ENCODE measurements at regions not wholly inside any gene's neighbourhood (a gene's known extent, or its start where the extent isn't known, plus 50 kb on each side); places are given as distances from the start of the nearest gene placed in this dataset.
A peak's percentile ranks its signal among the peaks of the same experiment; 100 is the strongest.

GRCh38 chr17:77445760-77446532 is 305.2 kb downstream of the SEC14L1 start:
- no peak overlapping the region for H3K4me3 ChIP-seq (replicated peaks in 1 of 4; ENCODE audit: control extremely low read depth in 1 of 4, insufficient read depth in 1 of 4, low read depth in 3 of 4, low read length in 4 of 4)
- H3K9me3 ChIP-seq (ENCODE audit: control insufficient read depth, insufficient read depth, low read depth, low read length) = no peaks in the 10 kb centered on the region
- H3K9ac ChIP-seq (ENCODE audit: insufficient read depth, low read length) = peak overlapping the region; percentile 44
- peaks cover 64% of the 10 kb centered on the region for H3K4me1 ChIP-seq (ENCODE audit: control insufficient read depth, extremely low read depth, insufficient read depth, low read length)
- peak overlapping the region; percentile 67 for H3K4me2 ChIP-seq (ENCODE audit: extremely low read depth, insufficient read depth, low read length)
- H4K20me1 ChIP-seq (ENCODE audit: control insufficient read depth, extremely low read depth, insufficient read depth, low read length) = no peaks in the 10 kb centered on the region
- no peak for TF ChIP-seq EZH2 (IDR thresholded peaks at IDR 0.05; ENCODE audit: low read length, missing control alignments)
- TF ChIP-seq, protein P1, sequence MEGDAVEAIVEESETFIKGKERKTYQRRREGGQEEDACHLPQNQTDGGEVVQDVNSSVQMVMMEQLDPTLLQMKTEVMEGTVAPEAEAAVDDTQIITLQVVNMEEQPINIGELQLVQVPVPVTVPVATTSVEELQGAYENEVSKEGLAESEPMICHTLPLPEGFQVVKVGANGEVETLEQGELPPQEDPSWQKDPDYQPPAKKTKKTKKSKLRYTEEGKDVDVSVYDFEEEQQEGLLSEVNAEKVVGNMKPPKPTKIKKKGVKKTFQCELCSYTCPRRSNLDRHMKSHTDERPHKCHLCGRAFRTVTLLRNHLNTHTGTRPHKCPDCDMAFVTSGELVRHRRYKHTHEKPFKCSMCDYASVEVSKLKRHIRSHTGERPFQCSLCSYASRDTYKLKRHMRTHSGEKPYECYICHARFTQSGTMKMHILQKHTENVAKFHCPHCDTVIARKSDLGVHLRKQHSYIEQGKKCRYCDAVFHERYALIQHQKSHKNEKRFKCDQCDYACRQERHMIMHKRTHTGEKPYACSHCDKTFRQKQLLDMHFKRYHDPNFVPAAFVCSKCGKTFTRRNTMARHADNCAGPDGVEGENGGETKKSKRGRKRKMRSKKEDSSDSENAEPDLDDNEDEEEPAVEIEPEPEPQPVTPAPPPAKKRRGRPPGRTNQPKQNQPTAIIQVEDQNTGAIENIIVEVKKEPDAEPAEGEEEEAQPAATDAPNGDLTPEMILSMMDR (conservative IDR thresholded peaks at IDR 0.05 in 1 of 2, IDR thresholded peaks at IDR 0.05 in 1 of 2; ENCODE audit: low read depth in 1 of 2, low read length in 2 of 2) = no peak
- H3K36me3 ChIP-seq (ENCODE audit: control insufficient read depth, insufficient read depth, low read length) = no peaks in the 10 kb centered on the region
- DNase-seq (ENCODE audit: low read depth in 2 of 2) = peak in 1 of 2 donors; percentile 59
- H3K79me2 ChIP-seq (ENCODE audit: control insufficient read depth, insufficient read depth, low read length) = peaks cover 87% of the 10 kb centered on the region
- H3K27me3 ChIP-seq (ENCODE audit: control insufficient read depth, insufficient read depth, low read length) = no peaks in the 10 kb centered on the region
- no peak overlapping the region for H2AFZ ChIP-seq (ENCODE audit: low read length)
- H3K27ac ChIP-seq (ENCODE audit: insufficient read depth, low read length) = peak overlapping the region; percentile 92

DNA sequence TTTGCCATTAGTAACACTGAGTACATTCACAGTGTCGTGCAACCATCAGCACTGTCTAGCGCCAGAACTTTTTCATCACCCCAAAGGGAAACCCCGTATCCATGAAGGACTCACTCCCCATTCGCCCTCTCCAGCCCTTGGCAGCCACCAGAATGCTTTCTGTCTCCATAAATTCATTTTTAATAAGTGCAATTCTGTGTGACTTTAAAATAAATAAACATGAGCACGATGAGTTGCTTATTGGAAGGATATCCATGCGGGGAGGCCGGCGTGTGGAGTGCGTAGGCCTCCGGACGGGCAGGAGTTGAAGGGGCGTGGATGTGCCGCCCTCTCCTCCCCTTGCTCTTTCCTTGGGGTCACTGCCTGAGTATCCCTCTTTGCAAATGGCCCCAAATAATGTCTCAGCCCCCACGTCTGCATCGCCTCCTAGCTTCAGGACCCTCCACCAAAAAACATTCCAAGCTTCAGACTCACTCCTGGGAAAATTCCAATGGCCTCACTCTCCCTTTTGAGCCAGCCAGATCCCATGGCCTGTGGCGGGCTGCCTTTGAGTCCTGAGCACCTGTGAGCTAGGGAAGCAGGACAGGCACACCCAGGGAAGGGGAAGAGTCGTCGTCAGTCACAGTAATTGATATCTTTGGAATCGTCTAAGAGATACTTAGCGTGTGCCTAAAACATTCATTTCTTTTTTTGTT is 306.3 kb downstream of the SEC14L1 start:
- DNase-seq (ENCODE audit: low read depth in 2 of 2) = peak; percentile 78 to 86
- Histone ChIP-seq H3K4me1 (ENCODE audit: control insufficient read depth, extremely low read depth, insufficient read depth, low read length) (peaks cover 61% of the 10 kb centered on the region), H3K27me3 (ENCODE audit: control insufficient read depth, insufficient read depth, low read length) (no peaks in the 10 kb centered on the region), H3K36me3 (ENCODE audit: control insufficient read depth, insufficient read depth, low read length) (no peaks in the 10 kb centered on the region), H3K4me2 (ENCODE audit: extremely low read depth, insufficient read depth, low read length) (peak overlapping the region; percentile 65), H3K4me3 (replicated peaks in 1 of 4; ENCODE audit: control extremely low read depth in 1 of 4, insufficient read depth in 1 of 4, low read depth in 3 of 4, low read length in 4 of 4) (no peak overlapping the region), H4K20me1 (ENCODE audit: control insufficient read depth, extremely low read depth, insufficient read depth, low read length) (no peaks in the 10 kb centered on the region), H2AFZ (ENCODE audit: low read length) (no peak overlapping the region), H3K79me2 (ENCODE audit: control insufficient read depth, insufficient read depth, low read length) (peaks cover 87% of the 10 kb centered on the region), H3K9me3 (ENCODE audit: control insufficient read depth, insufficient read depth, low read depth, low read length) (no peaks in the 10 kb centered on the region), H3K9ac (ENCODE audit: insufficient read depth, low read length) (no peak overlapping the region), H3K27ac (ENCODE audit: insufficient read depth, low read length) (peak overlapping the region; percentile 76)
- TF ChIP-seq, protein P1 (conservative IDR thresholded peaks at IDR 0.05 in 1 of 2, IDR thresholded peaks at IDR 0.05 in 1 of 2; ENCODE audit: low read depth in 1 of 2, low read length in 2 of 2) = peak in 1 of 2 donors; percentile 1
- TF ChIP-seq EZH2 (IDR thresholded peaks at IDR 0.05; ENCODE audit: low read length, missing control alignments) = no peak

- Histone ChIP-seq H4K20me1 (ENCODE audit: control insufficient read depth, extremely low read depth, insufficient read depth, low read length) (peaks cover 2% of the 10 kb centered on the region), H3K27ac (ENCODE audit: insufficient read depth, low read length) (peak overlapping the region; percentile 91), H3K4me3 (replicated peaks in 1 of 4; ENCODE audit: control extremely low read depth in 1 of 4, insufficient read depth in 1 of 4, low read depth in 3 of 4, low read length in 4 of 4) (peak overlapping the region in 1 of 4 experiments; percentile 14), H3K4me1 (ENCODE audit: control insufficient read depth, extremely low read depth, insufficient read depth, low read length) (peaks cover 63% of the 10 kb centered on the region), H3K36me3 (ENCODE audit: control insufficient read depth, insufficient read depth, low read length) (peaks cover 4% of the 10 kb centered on the region), H3K79me2 (ENCODE audit: control insufficient read depth, insufficient read depth, low read length) (peaks cover 94% of the 10 kb centered on the region), H3K4me2 (ENCODE audit: extremely low read depth, insufficient read depth, low read length) (peak overlapping the region; percentile 86), H2AFZ (ENCODE audit: low read length) (no peak overlapping the region), H3K9ac (ENCODE audit: insufficient read depth, low read length) (peak overlapping the region; percentile 91), H3K9me3 (ENCODE audit: control insufficient read depth, insufficient read depth, low read depth, low read length) (no peaks in the 10 kb centered on the region), H3K27me3 (ENCODE audit: control insufficient read depth, insufficient read depth, low read length) (no peaks in the 10 kb centered on the region)
- no peak for DNase-seq (ENCODE audit: low read depth in 2 of 2)
- TF ChIP-seq EZH2 (IDR thresholded peaks at IDR 0.05; ENCODE audit: low read length, missing control alignments) = no peak
- TF ChIP-seq, protein P1 (conservative IDR thresholded peaks at IDR 0.05 in 1 of 2, IDR thresholded peaks at IDR 0.05 in 1 of 2; ENCODE audit: low read depth in 1 of 2, low read length in 2 of 2) = no peak
Observed at GRCh38 chr17:77449373-77449907, 308.7 kb downstream of the SEC14L1 start.
